Suprapubic skin (tissue), 4 donors: ENCODE measurements at regions not wholly inside any gene's neighbourhood (a gene's known extent, or its start where the extent isn't known, plus 50 kb on each side); places are given as distances from the start of the nearest gene placed in this dataset.

Experiments used
- CTCF ChIP-seq, 2 donors: fragments of 200-600 bp in 1 of 2; fragments of 450-650 bp in 1 of 2; sonication (generic) in 1 of 2; IDR thresholded peaks; one replicate each; pipeline ENCODE4 v1.5.1; 2016 to 2019; ENCODE audit warnings: antibody characterized with exemption in 2 of 2, mild to moderate bottlenecking in 1 of 2, moderate library complexity in 1 of 2
- EP300 ChIP-seq: sonication (generic); formaldehyde crosslinking; IDR thresholded peaks from one replicate; pipeline ENCODE4 v1.6.1; 2017; ENCODE audit warnings: antibody characterized with exemption
- POLR2A ChIP-seq, 2 donors: fragments of 450-650 bp; IDR thresholded peaks; one replicate each; pipeline ENCODE4 v1.6.1; 2017; ENCODE audit warnings: antibody characterized with exemption in 2 of 2, mild to moderate bottlenecking in 2 of 2, moderate library complexity in 2 of 2
- POLR2AphosphoS5 ChIP-seq, 3 donors: sonication (generic); formaldehyde crosslinking; IDR thresholded peaks; one replicate each; pipeline ENCODE4 v1.6.1; 2017; ENCODE audit warnings: antibody characterized with exemption in 3 of 3

GRCh38 chr1:188433425-188433824, 1604.7 kb downstream of the PLA2G4A start:
- no peak for TF ChIP-seq POLR2A (IDR thresholded peaks at IDR 0.05)
- no peak for TF ChIP-seq EP300
- TF ChIP-seq CTCF (IDR thresholded peaks at IDR 0.05), result no peak
- no peak for TF ChIP-seq POLR2AphosphoS5 (IDR thresholded peaks at IDR 0.05)
